ENCODE measurements at regions not wholly inside any gene's neighbourhood (a gene's known extent, or its start where the extent isn't known, plus 50 kb on each side); places are given as distances from the start of the nearest gene placed in this dataset.

DNA sequence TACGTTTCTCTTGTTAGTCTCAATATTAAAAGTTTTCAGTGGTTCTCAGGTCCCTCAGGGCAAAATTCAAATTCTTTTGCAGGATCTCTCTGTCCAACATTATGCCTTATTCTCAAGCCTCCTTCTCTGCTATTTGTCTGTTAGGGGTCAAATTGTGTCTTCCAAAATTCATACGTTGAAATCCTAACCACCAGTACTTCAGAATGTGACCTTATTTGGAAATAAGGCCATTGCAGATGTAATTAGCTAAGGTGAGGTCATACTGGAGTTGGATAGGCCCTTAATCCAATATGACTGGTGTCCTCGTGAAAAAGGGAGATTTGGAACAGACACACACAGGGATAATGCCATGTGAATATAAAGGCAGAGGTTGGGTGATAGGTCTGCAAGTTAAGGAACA, 64.1 kb upstream of the ADGRF1 start:
- H3K27ac Mint-ChIP-seq = no peak overlapping the region
- TF ChIP-seq, protein P1, sequence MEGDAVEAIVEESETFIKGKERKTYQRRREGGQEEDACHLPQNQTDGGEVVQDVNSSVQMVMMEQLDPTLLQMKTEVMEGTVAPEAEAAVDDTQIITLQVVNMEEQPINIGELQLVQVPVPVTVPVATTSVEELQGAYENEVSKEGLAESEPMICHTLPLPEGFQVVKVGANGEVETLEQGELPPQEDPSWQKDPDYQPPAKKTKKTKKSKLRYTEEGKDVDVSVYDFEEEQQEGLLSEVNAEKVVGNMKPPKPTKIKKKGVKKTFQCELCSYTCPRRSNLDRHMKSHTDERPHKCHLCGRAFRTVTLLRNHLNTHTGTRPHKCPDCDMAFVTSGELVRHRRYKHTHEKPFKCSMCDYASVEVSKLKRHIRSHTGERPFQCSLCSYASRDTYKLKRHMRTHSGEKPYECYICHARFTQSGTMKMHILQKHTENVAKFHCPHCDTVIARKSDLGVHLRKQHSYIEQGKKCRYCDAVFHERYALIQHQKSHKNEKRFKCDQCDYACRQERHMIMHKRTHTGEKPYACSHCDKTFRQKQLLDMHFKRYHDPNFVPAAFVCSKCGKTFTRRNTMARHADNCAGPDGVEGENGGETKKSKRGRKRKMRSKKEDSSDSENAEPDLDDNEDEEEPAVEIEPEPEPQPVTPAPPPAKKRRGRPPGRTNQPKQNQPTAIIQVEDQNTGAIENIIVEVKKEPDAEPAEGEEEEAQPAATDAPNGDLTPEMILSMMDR (IDR thresholded peaks at IDR 0.05; ENCODE audit: unreplicated experiment in 3 of 3) = no peak
- no peaks in the 10 kb centered on the region for H3K9me3 Mint-ChIP-seq
- H3K36me3 Mint-ChIP-seq (ENCODE audit: low read depth) = no peaks in the 10 kb centered on the region
- no peak overlapping the region for H3K4me3 Mint-ChIP-seq
- H3K27me3 Mint-ChIP-seq (ENCODE audit: low read depth) = peaks cover 4% of the 10 kb centered on the region
- H3K4me1 Mint-ChIP-seq = peaks cover 15% of the 10 kb centered on the region

DNA sequence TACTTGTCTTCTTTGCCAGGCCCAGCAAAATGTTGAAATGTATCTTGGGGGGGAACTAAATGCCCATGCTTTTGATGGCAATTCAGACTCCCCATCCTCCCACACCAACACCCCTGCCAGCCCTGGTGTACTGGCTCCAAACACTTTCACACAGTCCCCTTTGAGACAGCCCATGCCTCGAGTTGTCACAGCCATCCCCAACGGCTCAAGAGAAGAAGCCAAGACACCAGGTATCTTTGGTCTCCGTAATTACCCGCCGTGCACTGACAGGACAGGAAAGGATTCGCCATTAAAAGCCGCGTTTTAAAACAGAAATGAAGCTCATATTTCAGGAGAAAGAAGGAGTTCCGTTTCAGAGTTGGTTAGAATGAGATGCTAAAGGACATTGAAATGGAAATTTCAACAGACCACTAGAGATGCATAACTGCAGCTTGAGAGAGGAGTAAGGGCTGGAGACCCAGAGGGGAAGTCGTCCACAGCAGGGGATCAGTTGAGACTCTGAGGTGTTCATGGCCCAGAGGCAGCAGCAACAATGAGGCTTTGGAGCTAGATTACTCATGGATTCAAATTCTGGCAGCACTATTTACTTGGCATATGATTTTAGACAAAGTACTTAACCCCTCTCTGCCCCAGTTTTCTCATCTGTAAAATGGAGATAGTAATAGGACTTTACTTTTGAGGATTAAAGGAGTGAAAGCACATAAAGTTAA, 63.5 kb upstream of the ADGRF1 start:
- no peak overlapping the region for H3K4me3 Mint-ChIP-seq
- no peaks in the 10 kb centered on the region for H3K9me3 Mint-ChIP-seq
- peaks cover 4% of the 10 kb centered on the region for H3K27me3 Mint-ChIP-seq (ENCODE audit: low read depth)
- TF ChIP-seq, protein P1 (IDR thresholded peaks at IDR 0.05; ENCODE audit: unreplicated experiment in 3 of 3) = no peak
- H3K27ac Mint-ChIP-seq = no peak overlapping the region
- no peaks in the 10 kb centered on the region for H3K36me3 Mint-ChIP-seq (ENCODE audit: low read depth)
- peaks cover 15% of the 10 kb centered on the region for H3K4me1 Mint-ChIP-seq

DNA sequence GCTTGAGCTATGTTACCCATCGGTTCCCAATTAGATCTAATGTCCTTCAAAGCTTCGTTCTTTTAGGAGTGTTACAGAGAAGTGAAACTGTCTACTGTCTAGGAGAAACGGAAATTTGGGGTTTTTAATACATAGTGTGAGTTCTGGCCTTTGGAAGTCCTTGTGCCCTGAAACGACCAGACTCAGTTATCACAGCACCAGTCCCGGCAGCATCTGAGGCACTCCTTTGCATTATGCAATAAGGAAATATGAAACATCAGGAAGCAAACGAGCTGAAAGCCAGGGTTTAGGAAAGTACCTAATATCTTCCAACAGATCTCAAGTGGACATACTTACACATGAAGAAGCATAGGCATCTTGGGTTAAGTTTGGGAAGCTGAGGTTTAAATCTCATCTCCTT, 61.8 kb upstream of the ADGRF1 start:
- Mint-ChIP-seq H3K4me3 (no peak overlapping the region), H3K27ac (no peak overlapping the region), H3K9me3 (no peaks in the 10 kb centered on the region), H3K36me3 (ENCODE audit: low read depth) (no peaks in the 10 kb centered on the region), H3K4me1 (peaks cover 9% of the 10 kb centered on the region), H3K27me3 (ENCODE audit: low read depth) (peaks cover 4% of the 10 kb centered on the region)
- TF ChIP-seq, protein P1 (IDR thresholded peaks at IDR 0.05; ENCODE audit: unreplicated experiment in 3 of 3) = no peak

DNA sequence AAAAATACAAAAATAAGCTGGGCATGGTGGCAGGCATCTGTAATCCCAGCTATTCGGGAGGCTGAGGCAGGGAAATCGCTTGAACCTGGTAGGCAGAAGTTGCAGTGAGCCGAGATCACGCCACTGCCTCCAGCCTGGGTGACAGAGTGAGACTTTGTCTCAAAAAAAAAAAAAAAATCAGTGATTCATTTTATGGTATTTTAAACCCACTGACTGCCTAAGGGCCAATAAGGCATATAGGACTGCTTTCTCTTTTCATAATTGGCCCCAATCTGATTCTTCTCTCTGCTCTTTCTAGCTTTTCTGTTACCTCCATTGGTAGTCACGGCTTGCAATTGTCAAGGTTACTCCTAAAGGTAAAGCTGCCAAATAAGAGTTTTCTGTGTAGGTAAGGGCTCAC, 60.2 kb upstream of the ADGRF1 start:
- H3K36me3 Mint-ChIP-seq (ENCODE audit: low read depth) = no peaks in the 10 kb centered on the region
- no peak overlapping the region for H3K4me3 Mint-ChIP-seq
- no peaks in the 10 kb centered on the region for H3K27me3 Mint-ChIP-seq (ENCODE audit: low read depth)
- H3K4me1 Mint-ChIP-seq = no peaks in the 10 kb centered on the region
- H3K9me3 Mint-ChIP-seq = no peaks in the 10 kb centered on the region
- H3K27ac Mint-ChIP-seq = no peak overlapping the region
- TF ChIP-seq, protein P1 (IDR thresholded peaks at IDR 0.05; ENCODE audit: unreplicated experiment in 3 of 3) = no peak

DNA sequence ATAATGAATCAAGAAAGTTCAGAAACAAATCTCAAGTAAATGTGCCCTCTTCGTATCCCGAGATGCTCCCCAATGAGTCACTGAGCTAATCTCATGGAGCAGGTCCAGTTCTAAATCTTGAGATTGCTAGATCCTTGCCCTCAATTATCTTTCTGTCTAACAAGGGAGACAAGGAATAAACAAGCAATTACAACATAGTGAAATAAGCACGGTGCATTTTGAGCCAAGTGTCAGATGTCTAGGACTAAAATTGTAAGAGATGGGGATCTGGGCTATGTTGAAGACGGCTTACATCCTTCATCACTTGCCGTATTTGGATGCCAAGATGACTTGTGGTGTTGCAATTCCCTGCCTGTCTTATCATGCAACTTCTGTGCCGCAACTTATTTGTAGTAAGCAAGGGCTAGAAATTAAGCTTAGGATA, 56.5 kb upstream of the ADGRF1 start:
- Mint-ChIP-seq H3K4me3 (no peak overlapping the region), H3K36me3 (ENCODE audit: low read depth) (no peaks in the 10 kb centered on the region), H3K27ac (no peak overlapping the region), H3K27me3 (ENCODE audit: low read depth) (no peaks in the 10 kb centered on the region), H3K9me3 (no peaks in the 10 kb centered on the region), H3K4me1 (peaks cover 7% of the 10 kb centered on the region)
- TF ChIP-seq, protein P1 (IDR thresholded peaks at IDR 0.05; ENCODE audit: unreplicated experiment in 3 of 3) = no peak

Measured in nephron (organoid).